ENCODE measurements at regions not wholly inside any gene's neighbourhood (a gene's known extent, or its start where the extent isn't known, plus 50 kb on each side); places are given as distances from the start of the nearest gene placed in this dataset.

- intact Hi-C loops (cut with DNase I), result no loop called here
- DNase-seq (ENCODE audit: low spot score), result no peak
These were observed 116.0 kb upstream of the LRIG3 start for GRCh38 chr12:59036347-59036746.

GRCh38 chr12:59031313-59031712 lies 111.0 kb upstream of the LRIG3 start:
- intact Hi-C loops (cut with DNase I), result no loop called here
- no peak for DNase-seq (ENCODE audit: low spot score)

GRCh38 chr12:59030415-59030814 lies 110.1 kb upstream of the LRIG3 start:
- intact Hi-C loops (cut with DNase I), result no loop called here
- DNase-seq (ENCODE audit: low spot score), result no peak

- intact Hi-C loops (cut with DNase I), result no loop called here
- DNase-seq (ENCODE audit: low spot score), result no peak
These were observed 106.9 kb upstream of the LRIG3 start for GRCh38 chr12:59027199-59027598.

GRCh38 chr12:59023861-59024424 lies 103.6 kb upstream of the LRIG3 start:
- intact Hi-C loops (cut with DNase I), result no loop called here
- DNase-seq (ENCODE audit: low spot score), result no peak

GRCh38 chr12:59020073-59020946 lies 100.0 kb upstream of the LRIG3 start:
- DNase-seq (ENCODE audit: low spot score), result no peak
- intact Hi-C loops (cut with DNase I), result no loop called here

- intact Hi-C loops (cut with DNase I), result no loop called here
These were observed 94.6 kb upstream of the LRIG3 start for GRCh38 chr12:59014885-59015284.

GRCh38 chr12:59010941-59011340 lies 90.6 kb upstream of the LRIG3 start:
- no peak for DNase-seq (ENCODE audit: low spot score)
- intact Hi-C loops (cut with DNase I), result no loop called here

More at GRCh38 chr12:59014885-59015284, 94.6 kb upstream of the LRIG3 start:
- no peak for DNase-seq (ENCODE audit: low spot score)

GRCh38 chr12:59010118-59010517 lies 89.8 kb upstream of the LRIG3 start:
- intact Hi-C loops (cut with DNase I), result no loop called here
- DNase-seq (ENCODE audit: low spot score), result no peak

GRCh38 chr12:59007620-59008019 lies 87.3 kb upstream of the LRIG3 start:
- DNase-seq (ENCODE audit: low spot score), result no peak
- intact Hi-C loops (cut with DNase I), result no loop called here

- intact Hi-C loops (cut with DNase I), result no loop called here
- no peak for DNase-seq (ENCODE audit: low spot score)
These were observed 85.1 kb upstream of the LRIG3 start for GRCh38 chr12:59005193-59005955.

- intact Hi-C loops (cut with DNase I), result no loop called here
- no peak for DNase-seq (ENCODE audit: low spot score)
These were observed 84.2 kb upstream of the LRIG3 start for GRCh38 chr12:59004456-59004855.

GRCh38 chr12:58995666-58996363 lies 75.5 kb upstream of the LRIG3 start:
- intact Hi-C loops (cut with DNase I), result no loop called here
- no peak for DNase-seq (ENCODE audit: low spot score)

- DNase-seq (ENCODE audit: low spot score), result no peak
- intact Hi-C loops (cut with DNase I), result no loop called here
These were observed 68.5 kb upstream of the LRIG3 start for GRCh38 chr12:58988643-58989344.

- intact Hi-C loops (cut with DNase I), result no loop called here
- DNase-seq (ENCODE audit: low spot score), result no peak
These were observed 61.7 kb upstream of the LRIG3 start for GRCh38 chr12:58981961-58982360.

GRCh38 chr12:58980768-58981167 lies 60.5 kb upstream of the LRIG3 start:
- intact Hi-C loops (cut with DNase I), result no loop called here
- no peak for DNase-seq (ENCODE audit: low spot score)

GRCh38 chr12:58978717-58979116 lies 58.4 kb upstream of the LRIG3 start:
- intact Hi-C loops (cut with DNase I), result no loop called here
- no peak for DNase-seq (ENCODE audit: low spot score)

GRCh38 chr12:58977476-58977875 lies 57.2 kb upstream of the LRIG3 start:
- intact Hi-C loops (cut with DNase I), result no loop called here
- no peak for DNase-seq (ENCODE audit: low spot score)

GRCh38 chr12:58976146-58976545 lies 55.8 kb upstream of the LRIG3 start:
- intact Hi-C loops (cut with DNase I), result no loop called here

More at GRCh38 chr12:58976146-58976545, 55.8 kb upstream of the LRIG3 start:
- DNase-seq (ENCODE audit: low spot score), result no peak
